A549 (cell line): ENCODE measurements at regions not wholly inside any gene's neighbourhood (a gene's known extent, or its start where the extent isn't known, plus 50 kb on each side); places are given as distances from the start of the nearest gene placed in this dataset.

Source experiments
- ATAC-seq, 2 experiments: fragments of 200-7000 bp in 1 of 2; fragments of >200 bp in 1 of 2; cut with Nextera tagmentation in 1 of 2; cut with Tn5 transposase in 1 of 2; 3 replicates each; pipeline versions ENCODE4 v1.8.0 to v1.9.1; 2018 to 2020; ENCODE audit warnings: mild to moderate bottlenecking in 1 of 2, moderate library complexity in 1 of 2
- CTCF ChIA-PET: fragments of 300-600 bp; sonication (Branson Sonifier 250); formaldehyde crosslinking; extraction: SDS; loops from one replicate; lab custom pipeline; 2021; ENCODE audit warnings: antibody characterized with exemption, inconsistent platforms; lab: Yijun Ruan, JAX
- POLR2A ChIA-PET: fragments of 350-600 bp; formaldehyde crosslinking; extraction: SDS; loops from one replicate; lab custom pipeline; 2021; ENCODE audit warnings: antibody characterized with exemption, inconsistent platforms; lab: Yijun Ruan, JAX
- DNase-seq, 2 experiments: peaks; one replicate each; pipeline versions ENCODE4 v3.0.0 to v3.0.0-alpha.2; 2011 to 2016; ENCODE audit warnings: low read depth in 1 of 2, low spot score in 1 of 2
- FAIRE-seq: peaks from 2 replicates; lab custom pipeline; 2011; peaks lifted over from hg19 to GRCh38; lab: Jason Lieb, UNC
- H3K27ac ChIP-seq, 2 experiments: fragments of >200 bp; sonication (Bioruptor Twin); formaldehyde crosslinking; 3 replicates each; pipeline ENCODE4 v1.5.1; 2016 to 2017
- H3K4me1 ChIP-seq: fragments of >200 bp; sonication (Bioruptor Twin); formaldehyde crosslinking; 3 replicates; pipeline ENCODE4 v1.6.1; 2016
- H3K4me2 ChIP-seq: fragments of >200 bp; sonication (Bioruptor Twin); formaldehyde crosslinking; 3 replicates; pipeline ENCODE4 v1.6.1; 2016
- H3K4me3 ChIP-seq: fragments of >200 bp; sonication (Bioruptor Twin); formaldehyde crosslinking; 3 replicates; pipeline ENCODE4 v1.5.1; 2016
- H3K9me3 ChIP-seq: fragments of >200 bp; sonication (Bioruptor Twin); formaldehyde crosslinking; 3 replicates; pipeline ENCODE4 v1.6.1; 2016
- ATOH8 ChIP-seq: fragments of 250-450 bp; sonication (Bioruptor Pico); IDR thresholded peaks from 2 replicates; pipeline ENCODE4 v1.5.0; 2020; ENCODE audit warnings: low read depth, mild to moderate bottlenecking, moderate library complexity
- BCL3 ChIP-seq: fragments of >200 bp; sonication (Bioruptor Twin); formaldehyde crosslinking; IDR thresholded peaks from 3 replicates; pipeline ENCODE4 v1.6.1; 2016
- ESRRA ChIP-seq: fragments of 150-350 bp; IDR thresholded peaks from 2 replicates; pipeline ENCODE4 v1.6.1; 2014; ENCODE audit warnings: mild to moderate bottlenecking, low read length, borderline replicate concordance
- FOSB ChIP-seq: fragments of 250-450 bp; sonication (Bioruptor Pico); IDR thresholded peaks from 2 replicates; pipeline ENCODE4 v1.5.0; 2020; ENCODE audit warnings: mild to moderate bottlenecking, moderate library complexity
- HDAC2 ChIP-seq: fragments of 200-600 bp; sonication (generic); IDR thresholded peaks from 2 replicates; pipeline ENCODE4 v1.6.1; 2016
- HMGXB4 ChIP-seq: fragments of 250-450 bp; sonication (Bioruptor Pico); IDR thresholded peaks from 2 replicates; pipeline ENCODE4 v1.5.0; 2021; ENCODE audit warnings: mild to moderate bottlenecking, moderate library complexity, borderline replicate concordance
- HOXB5 ChIP-seq: fragments of 250-450 bp; sonication (Bioruptor Pico); IDR thresholded peaks from 2 replicates; pipeline ENCODE4 v1.5.0; 2020; ENCODE audit warnings: mild to moderate bottlenecking, moderate library complexity
- KDM1A ChIP-seq: fragments of 200-600 bp; sonication (generic); IDR thresholded peaks from 2 replicates; pipeline ENCODE4 v1.6.1; 2016; ENCODE audit warnings: low read depth, mild to moderate bottlenecking
- MAZ ChIP-seq: fragments of 150-350 bp; IDR thresholded peaks from 2 replicates; pipeline ENCODE4 v1.6.1; 2014; ENCODE audit warnings: antibody characterized with exemption, low read depth, low read length, borderline replicate concordance
- NPAS2 ChIP-seq: fragments of 250-450 bp; sonication (Bioruptor Pico); IDR thresholded peaks from 2 replicates; pipeline ENCODE4 v1.8.0; 2022; ENCODE audit warnings: mild to moderate bottlenecking, moderate library complexity, borderline replicate concordance
- NR3C1 ChIP-seq: fragments of >200 bp; sonication (Bioruptor Twin); formaldehyde crosslinking; IDR thresholded peaks from 3 replicates; pipeline ENCODE4 v1.6.1; 2017
- PHF8 ChIP-seq: fragments of 200-600 bp; sonication (generic); IDR thresholded peaks from 2 replicates; pipeline ENCODE4 v1.6.1; 2016; ENCODE audit warnings: low read depth, mild to moderate bottlenecking, antibody characterized with exemption, moderate library complexity, borderline replicate concordance
- POLR2A ChIP-seq: IDR thresholded peaks from 2 replicates; pipeline ENCODE4 v1.6.1; 2012; ENCODE audit warnings: mild to moderate bottlenecking, low read length
- POLR2AphosphoS2 ChIP-seq: conservative IDR thresholded peaks from 2 replicates; pipeline ENCODE4 v1.6.1; 2012; ENCODE audit warnings: low read length, improper control_type of control experiment, inconsistent platforms
- RCOR1 ChIP-seq: fragments of 150-350 bp; IDR thresholded peaks from 2 replicates; pipeline ENCODE4 v1.6.1; 2014; ENCODE audit warnings: antibody characterized with exemption, low read length, low read depth
- REST ChIP-seq: fragments of 200-600 bp; sonication (generic); IDR thresholded peaks from 2 replicates; pipeline ENCODE4 v1.6.1; 2016; ENCODE audit warnings: antibody characterized with exemption, mild to moderate bottlenecking, moderate library complexity
- RFX5 ChIP-seq: fragments of 450-650 bp; IDR thresholded peaks from 2 replicates; pipeline ENCODE4 v1.7.1; 2014; ENCODE audit warnings: antibody characterized with exemption, mild to moderate bottlenecking, moderate library complexity
- ZFP36 ChIP-seq: fragments of 450-650 bp; IDR thresholded peaks from 2 replicates; pipeline ENCODE4 v1.6.1; 2014; ENCODE audit warnings: borderline replicate concordance; ENCODE audit not compliant: partially characterized antibody
- ZNF302 ChIP-seq: fragments of 250-450 bp; sonication (Bioruptor Pico); IDR thresholded peaks from 2 replicates; pipeline ENCODE4 v1.9.0; 2021; ENCODE audit warnings: inconsistent platforms, mild to moderate bottlenecking, moderate library complexity
- WGBS: methylation state at CpG from one replicate; pipeline ENCODE4 v1.1.6; 2017; ENCODE audit errors: missing lambda C conversion rate; 5-methylcytosine and 5-hydroxymethylcytosine counted together
- TF ChIP-seq, protein P1 (sequence below): fragments of >200 bp; sonication (Bioruptor Twin); formaldehyde crosslinking; IDR thresholded peaks from 3 replicates; pipeline ENCODE4 v1.5.1; 2016
- TF ChIP-seq, protein P2 (sequence below): IDR thresholded peaks from 2 replicates; pipeline ENCODE4 v1.6.1; 2012

DNA sequence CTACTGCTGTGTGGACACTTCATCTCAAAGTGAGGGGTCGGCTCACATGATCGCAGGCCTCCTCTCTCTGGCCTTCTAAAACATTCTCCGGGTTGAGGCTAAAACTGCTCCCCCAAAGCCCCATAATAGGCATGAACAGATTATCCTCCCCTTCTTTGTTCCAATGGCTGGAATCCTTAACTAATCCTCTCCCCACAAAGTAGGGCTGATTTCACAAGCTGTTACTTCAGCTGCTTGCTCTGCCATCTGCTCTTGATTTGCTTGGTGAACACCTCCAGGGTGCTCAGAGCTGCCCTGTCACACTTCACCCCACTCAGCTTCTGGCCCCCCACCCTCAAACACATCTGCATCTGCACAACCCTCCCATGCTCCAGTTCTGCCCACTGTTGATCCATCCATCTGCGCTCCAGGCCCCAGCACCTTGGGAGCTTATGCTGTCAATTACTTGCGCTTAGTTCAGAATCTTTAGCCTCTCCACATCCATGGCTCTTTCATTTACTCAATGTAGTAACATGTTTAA lies 173.1 kb upstream of the API5 start:
- Histone ChIP-seq H3K4me1 (no peaks in the 10 kb centered on the region), H3K9me3 (no peaks in the 10 kb centered on the region), H3K4me2 (no peak overlapping the region), H3K27ac (no peak overlapping the region), H3K4me3 (no peak overlapping the region)
- TF ChIP-seq FOSB (CRISPR knock-in tag), result no peak
- no peak for TF ChIP-seq HMGXB4 (CRISPR knock-in tag)
- TF ChIP-seq POLR2A, result no peak
- TF ChIP-seq RFX5, result no peak
- TF ChIP-seq, protein P1, sequence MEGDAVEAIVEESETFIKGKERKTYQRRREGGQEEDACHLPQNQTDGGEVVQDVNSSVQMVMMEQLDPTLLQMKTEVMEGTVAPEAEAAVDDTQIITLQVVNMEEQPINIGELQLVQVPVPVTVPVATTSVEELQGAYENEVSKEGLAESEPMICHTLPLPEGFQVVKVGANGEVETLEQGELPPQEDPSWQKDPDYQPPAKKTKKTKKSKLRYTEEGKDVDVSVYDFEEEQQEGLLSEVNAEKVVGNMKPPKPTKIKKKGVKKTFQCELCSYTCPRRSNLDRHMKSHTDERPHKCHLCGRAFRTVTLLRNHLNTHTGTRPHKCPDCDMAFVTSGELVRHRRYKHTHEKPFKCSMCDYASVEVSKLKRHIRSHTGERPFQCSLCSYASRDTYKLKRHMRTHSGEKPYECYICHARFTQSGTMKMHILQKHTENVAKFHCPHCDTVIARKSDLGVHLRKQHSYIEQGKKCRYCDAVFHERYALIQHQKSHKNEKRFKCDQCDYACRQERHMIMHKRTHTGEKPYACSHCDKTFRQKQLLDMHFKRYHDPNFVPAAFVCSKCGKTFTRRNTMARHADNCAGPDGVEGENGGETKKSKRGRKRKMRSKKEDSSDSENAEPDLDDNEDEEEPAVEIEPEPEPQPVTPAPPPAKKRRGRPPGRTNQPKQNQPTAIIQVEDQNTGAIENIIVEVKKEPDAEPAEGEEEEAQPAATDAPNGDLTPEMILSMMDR, result no peak
- no peak for TF ChIP-seq NPAS2
- TF ChIP-seq ZFP36, result no peak
- TF ChIP-seq NR3C1, result no peak
- no peak for TF ChIP-seq ZNF302 (CRISPR knock-in tag)
- no peak for TF ChIP-seq RCOR1
- TF ChIP-seq KDM1A, result no peak
- no peak for TF ChIP-seq REST
- TF ChIP-seq POLR2AphosphoS2, result no peak
- TF ChIP-seq HDAC2, result no peak
- TF ChIP-seq MAZ, result no peak
- TF ChIP-seq ESRRA, result no peak
- no peak for TF ChIP-seq HOXB5 (CRISPR knock-in tag)
- TF ChIP-seq BCL3, result no peak
- TF ChIP-seq, protein P2, sequence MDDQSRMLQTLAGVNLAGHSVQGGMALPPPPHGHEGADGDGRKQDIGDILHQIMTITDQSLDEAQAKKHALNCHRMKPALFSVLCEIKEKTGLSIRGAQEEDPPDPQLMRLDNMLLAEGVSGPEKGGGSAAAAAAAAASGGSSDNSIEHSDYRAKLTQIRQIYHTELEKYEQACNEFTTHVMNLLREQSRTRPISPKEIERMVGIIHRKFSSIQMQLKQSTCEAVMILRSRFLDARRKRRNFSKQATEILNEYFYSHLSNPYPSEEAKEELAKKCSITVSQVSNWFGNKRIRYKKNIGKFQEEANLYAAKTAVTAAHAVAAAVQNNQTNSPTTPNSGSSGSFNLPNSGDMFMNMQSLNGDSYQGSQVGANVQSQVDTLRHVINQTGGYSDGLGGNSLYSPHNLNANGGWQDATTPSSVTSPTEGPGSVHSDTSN, result no peak
- POLR2A ChIA-PET, result no interaction called here
- WGBS, result 19% methylated on average over 5 of the region's 5 CpGs
- no peak for FAIRE-seq
- CTCF ChIA-PET, result no interaction called here
- ATAC-seq, result no peak
- DNase-seq, result no peak

- no peak for FAIRE-seq
- 0% methylated on average over 1 of the region's 1 CpG for WGBS
These were observed 166.1 kb upstream of the API5 start for GRCh38 chr11:43145653-43146052.

More at GRCh38 chr11:43145653-43146052, 166.1 kb upstream of the API5 start:
- Histone ChIP-seq H3K4me3 (no peak overlapping the region), H3K4me1 (no peaks in the 10 kb centered on the region), H3K9me3 (no peaks in the 10 kb centered on the region; the same call in 2 of the 3 replicates), H3K4me2 (no peak overlapping the region), H3K27ac (no peak overlapping the region)
- POLR2A ChIA-PET, result no interaction called here
- DNase-seq, result no peak
- TF ChIP-seq ATOH8 (CRISPR knock-in tag) (no peak), PHF8 (no peak)
- no peak for ATAC-seq
- CTCF ChIA-PET, result no interaction called here
